ENCODE measurements at regions not wholly inside any gene's neighbourhood (a gene's known extent, or its start where the extent isn't known, plus 50 kb on each side); places are given as distances from the start of the nearest gene placed in this dataset.

DNA sequence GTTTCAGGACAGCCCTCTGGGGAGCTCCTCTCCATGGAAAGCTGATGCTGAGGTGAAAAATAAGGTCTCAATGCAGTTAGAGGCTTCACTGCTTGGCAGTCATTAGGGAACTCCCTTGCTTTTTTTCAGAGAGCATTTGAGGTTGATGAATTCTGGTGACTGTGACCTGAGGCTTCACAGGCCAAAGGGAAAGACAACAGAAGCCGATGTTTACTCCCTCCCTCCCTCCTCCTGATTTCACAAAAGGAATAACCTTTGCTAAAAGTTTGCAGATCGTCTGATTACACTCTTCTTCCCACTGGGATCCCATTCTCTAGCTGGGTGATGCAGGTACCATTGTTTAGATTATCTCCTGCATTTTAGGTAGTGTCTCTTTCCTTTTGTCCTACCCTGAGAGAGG, 329.4 kb downstream of the KIF4B start:
- H3K79me2 ChIP-seq (ENCODE audit: control insufficient read depth in 1 of 2, insufficient read depth in 2 of 2, low read length in 2 of 2): no peaks in the 10 kb centered on the region
- no peak for FAIRE-seq
- H3K27me3 ChIP-seq (replicated peaks in 1 of 4; ENCODE audit: control insufficient read depth in 3 of 4, extremely low read depth in 1 of 4, insufficient read depth in 3 of 4, low read length in 3 of 4): no peaks in the 10 kb centered on the region
- H3K14ac ChIP-seq (ENCODE audit: insufficient read length): no peak overlapping the region
- H3K27ac ChIP-seq (ENCODE audit: low read depth, low read length): no peak overlapping the region
- DNase-seq (ENCODE audit: low read depth in 1 of 2, low spot score in 2 of 2): no peak
- H3K36me3 ChIP-seq (ENCODE audit: control insufficient read depth in 2 of 4, insufficient read depth in 4 of 4, low read length in 3 of 4): no peaks in the 10 kb centered on the region
- WGBS, 2 experiments (ENCODE audit: extremely low coverage in 1 of 2, insufficient coverage in 1 of 2, insufficient read length in 1 of 2, insufficient replicate concordance in 2 of 2, low coverage in 1 of 2, low lambda C conversion rate in 2 of 2, missing lambda C conversion rate in 1 of 2): 80% methylated on average over 2 of the region's 2 CpGs; no CpG with 5 or more reads in 1 of the 2 experiments
- no peak for TF ChIP-seq USF2 (IDR thresholded peaks at IDR 0.05; ENCODE audit: low read length)
- TF ChIP-seq BCL11A (IDR thresholded peaks at IDR 0.05; ENCODE audit: low read depth in 2 of 2, low read length in 2 of 2): no peak
- no peak for TF ChIP-seq SIX5 (IDR thresholded peaks at IDR 0.05; ENCODE audit: low read depth, low read length)
- no peak overlapping the region for H3K4me3 ChIP-seq (ENCODE audit: extremely low read depth in 1 of 4, insufficient read depth in 2 of 4, low read depth in 3 of 4, low read length in 4 of 4)
- H3K56ac ChIP-seq (replicated peaks; ENCODE audit: insufficient read length, low read depth, low read length): no peak overlapping the region
- no peak overlapping the region for H3K4ac ChIP-seq (replicated peaks; ENCODE audit: insufficient read length, low read depth, low read length)
- POLR2A ChIA-PET (ENCODE audit: partially characterized antibody): no interaction called here
- no peak overlapping the region for H2BK20ac ChIP-seq (ENCODE audit: low read length)
- no peak overlapping the region for H2BK5ac ChIP-seq (ENCODE audit: low read depth, low read length)
- no peak overlapping the region for H2BK15ac ChIP-seq (ENCODE audit: low read length)
- no peaks in the 10 kb centered on the region for H3K79me1 ChIP-seq (ENCODE audit: low read depth, low read length)
- H2AFZ ChIP-seq (ENCODE audit: low read length): peak overlapping the region; percentile 80
- no peaks in the 10 kb centered on the region for H3K9me3 ChIP-seq (ENCODE audit: insufficient read depth in 2 of 2, low read depth in 1 of 2, low read length in 1 of 2)
- no peak overlapping the region for H4K8ac ChIP-seq (ENCODE audit: extremely low read depth, insufficient read depth, low read length)
- no peak overlapping the region for H3K23ac ChIP-seq (ENCODE audit: insufficient read length)
- H4K5ac ChIP-seq (ENCODE audit: insufficient read length, low read depth, low read length): no peak overlapping the region
- no peaks in the 10 kb centered on the region for H3K23me2 ChIP-seq (ENCODE audit: low read depth, low read length)
- CTCF ChIA-PET (ENCODE audit: partially characterized antibody): interaction anchor here (1.2 to 1.7 kb wide), 2 partner anchors 9 to 82 kb away, joined by 3 to 9 read pairs; no protein-coding TSS in a partner anchor
- H3K4me1 ChIP-seq (replicated peaks in 1 of 4; ENCODE audit: control insufficient read depth in 3 of 4, insufficient read depth in 4 of 4, low read length in 3 of 4): 0 out of 7 replicates have a peak, but pooled peaks cover 0 to 2% (median 0%) of the 10 kb centered on the region in 4 experiments
- H4K20me1 ChIP-seq (replicated peaks in 1 of 2; ENCODE audit: control insufficient read depth in 1 of 2, insufficient read depth in 2 of 2, low read length in 2 of 2): no peaks in the 10 kb centered on the region
- no peak overlapping the region for H4K91ac ChIP-seq (replicated peaks; ENCODE audit: insufficient read length, low read length)
- H3K4me2 ChIP-seq (ENCODE audit: insufficient read depth in 1 of 2, low read depth in 2 of 2, low read length in 2 of 2): no peak overlapping the region
- no peak overlapping the region for H2BK12ac ChIP-seq (ENCODE audit: low read depth, low read length)
- H3K18ac ChIP-seq (ENCODE audit: extremely low read depth, low read length): no peak overlapping the region
- no peak overlapping the region for H2BK120ac ChIP-seq (replicated peaks; ENCODE audit: low read depth, low read length)
- no peak overlapping the region for H2AK5ac ChIP-seq (ENCODE audit: low read depth, low read length)
- H3K9ac ChIP-seq (replicated peaks in 1 of 4; ENCODE audit: extremely low read depth in 1 of 4, low read depth in 3 of 4, low read length in 3 of 4): no peak overlapping the region

Data from H1 (cell line).